HG03354 (cell line): ENCODE measurements at regions not wholly inside any gene's neighbourhood (a gene's known extent, or its start where the extent isn't known, plus 50 kb on each side); places are given as distances from the start of the nearest gene placed in this dataset.
"Not testable (repeated sequence)": the region's sequence is repeated elsewhere in the genome, so short reads cannot be mapped to it uniquely, and the experiment has no call there.

Experiments
- ATAC-seq: cut with Tn5 transposase; IDR thresholded peaks from one replicate; pipeline ENCODE4 v1.9.1; 2021; ENCODE audit warnings: mild to moderate bottlenecking; ENCODE audit not compliant: unreplicated experiment, poor library complexity, severe bottlenecking

DNA sequence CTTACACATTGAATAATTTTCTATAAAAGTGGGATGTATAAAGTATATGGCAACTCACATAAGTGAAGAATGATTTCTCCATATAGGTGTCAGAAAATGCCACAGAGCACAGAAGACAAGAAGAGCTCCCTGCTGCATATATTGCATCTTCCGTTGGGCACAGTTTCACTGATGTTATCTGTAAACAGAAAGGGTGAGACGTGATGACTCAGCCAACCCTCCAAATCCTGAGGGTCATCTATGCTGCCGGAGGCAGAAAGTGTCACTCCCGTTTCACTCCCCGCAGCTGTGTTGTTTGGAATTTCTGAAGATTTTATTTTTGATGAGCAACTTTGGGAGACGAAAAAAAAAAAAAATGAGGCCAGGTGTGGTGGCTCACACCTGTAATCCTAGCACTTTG is 644.1 kb downstream of the C6orf118 start:
- ATAC-seq, result no peak

DNA sequence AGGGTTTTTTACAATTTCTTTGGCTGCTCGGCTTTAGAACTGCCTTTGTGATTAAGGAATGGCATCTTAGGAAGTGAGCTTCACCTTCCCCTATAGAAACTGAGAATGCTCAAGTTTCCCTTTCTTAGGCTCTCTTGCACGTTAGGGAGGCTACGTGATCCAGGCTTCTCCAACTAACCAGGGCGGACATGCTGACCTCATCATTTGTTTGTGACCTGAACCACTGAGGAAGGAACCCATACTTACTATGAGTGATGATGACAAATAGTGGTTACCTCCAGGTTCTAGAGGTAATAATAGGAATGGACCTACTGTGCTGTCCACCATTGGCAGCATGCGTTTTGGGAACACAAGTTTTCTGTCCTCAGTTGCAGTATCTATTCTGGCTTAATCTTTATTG is 645.8 kb downstream of the C6orf118 start:
- no peak for ATAC-seq

DNA sequence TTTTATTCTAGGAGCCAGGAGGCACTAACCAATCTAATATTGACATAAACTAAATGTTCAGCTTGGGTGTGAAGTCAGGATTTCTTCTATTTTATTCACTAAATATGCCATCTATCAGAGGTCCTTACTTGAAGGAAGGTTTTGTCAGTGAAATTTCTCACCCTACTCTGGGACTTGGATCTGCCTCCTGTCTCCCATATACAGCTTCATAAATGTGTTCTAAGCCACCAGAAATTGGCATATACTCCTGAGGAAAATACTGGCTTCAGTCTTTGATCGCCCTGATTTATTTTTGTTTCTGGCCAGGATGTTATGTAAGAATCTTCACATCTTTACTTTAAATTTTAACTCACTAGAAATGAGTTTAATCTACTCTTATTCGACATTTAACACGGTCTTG is 647.7 kb downstream of the C6orf118 start:
- no peak for ATAC-seq

DNA sequence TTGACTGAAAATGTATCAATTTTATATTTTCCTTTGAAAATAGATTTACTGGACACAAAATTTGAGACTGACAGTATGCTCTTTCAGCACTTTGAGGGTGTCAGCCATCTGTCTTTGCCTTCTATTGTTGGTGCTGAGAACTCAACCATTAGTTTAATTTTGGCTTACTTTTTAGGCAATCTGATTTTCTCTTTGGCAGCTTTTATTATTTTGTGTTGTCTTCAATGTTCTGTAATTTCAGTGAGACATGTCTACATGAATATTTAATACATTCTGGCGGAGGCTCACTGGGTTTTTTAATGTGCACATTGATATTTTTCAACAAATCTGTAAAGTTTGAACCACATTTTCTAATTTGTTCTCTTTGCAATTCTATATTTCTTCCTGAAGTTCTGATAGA is 648.6 kb downstream of the C6orf118 start:
- no peak for ATAC-seq

DNA sequence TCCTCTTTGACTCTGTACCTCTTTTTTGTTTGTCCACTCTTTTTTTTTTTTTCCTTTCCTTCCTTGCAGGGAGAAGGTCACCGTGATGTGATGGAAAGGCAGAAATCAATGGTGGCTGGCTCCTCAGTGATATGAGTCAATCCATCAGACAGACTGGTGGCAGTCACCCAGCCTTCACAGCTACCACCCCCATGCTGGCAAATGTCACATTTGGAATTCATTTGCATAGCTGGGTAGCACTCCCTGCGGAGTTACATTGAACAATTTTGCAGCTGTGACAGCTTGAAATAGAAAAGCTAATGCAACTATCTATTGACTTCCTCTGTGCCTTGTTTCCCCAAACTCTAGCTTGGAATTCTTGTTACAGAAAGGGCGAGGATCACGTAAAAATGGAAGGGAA is 668.4 kb downstream of the C6orf118 start:
- no peak for ATAC-seq

DNA sequence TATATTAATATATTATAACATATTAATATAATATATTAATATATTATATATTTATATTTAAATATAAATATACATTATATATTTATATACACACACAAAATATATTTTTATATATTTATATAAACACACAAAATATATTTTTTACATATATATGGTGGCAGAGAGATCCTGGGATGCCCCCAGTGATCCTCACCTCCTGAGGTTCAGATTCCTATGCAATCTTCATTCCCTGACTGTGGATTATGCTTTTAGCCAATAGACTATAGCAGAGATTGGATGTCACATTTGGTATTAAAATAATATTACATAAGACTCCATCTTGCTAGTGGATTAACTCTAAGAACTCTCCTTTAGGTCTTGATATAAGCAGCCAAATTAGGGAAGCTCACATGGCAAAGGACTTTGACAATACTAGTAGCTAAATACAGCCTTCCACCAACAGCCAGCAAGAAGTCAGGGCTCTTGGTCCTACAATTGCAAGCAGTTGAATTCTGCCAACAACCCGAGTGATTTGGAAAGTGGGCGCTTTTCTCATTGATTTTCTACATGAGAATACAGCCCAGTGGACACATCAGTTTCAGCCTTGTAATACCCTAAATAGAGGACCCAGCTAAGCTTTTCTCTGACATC is 681.0 kb downstream of the C6orf118 start:
- ATAC-seq, result no peak

DNA sequence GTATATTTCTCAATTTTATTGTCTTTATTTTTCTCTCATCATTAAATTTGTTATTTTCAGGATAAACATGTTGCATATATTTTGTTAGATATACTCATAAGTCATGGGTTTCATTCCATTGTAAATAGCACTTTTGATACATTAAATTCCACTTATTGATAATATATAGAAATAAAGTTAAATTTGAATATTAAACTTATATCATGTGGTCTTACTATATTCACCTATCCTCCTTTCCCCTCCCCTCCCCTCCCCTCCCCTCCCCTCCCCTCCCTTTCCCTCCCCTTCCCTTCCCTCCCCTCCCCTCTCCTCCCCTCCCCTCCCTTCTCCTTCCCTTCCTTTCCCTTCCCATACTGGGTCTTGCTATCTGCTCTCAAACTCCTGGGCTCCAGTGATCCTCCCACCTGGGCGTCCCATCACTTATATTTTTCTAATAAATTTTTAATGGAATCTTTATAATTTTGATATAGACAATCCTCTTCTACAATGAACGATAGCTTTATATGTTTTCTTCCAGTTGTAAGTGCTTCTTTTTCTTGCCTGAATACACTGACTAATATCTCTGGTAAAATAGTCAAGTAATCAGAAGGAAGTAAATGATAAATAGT is 692.4 kb downstream of the C6orf118 start:
- ATAC-seq, result no peak

DNA sequence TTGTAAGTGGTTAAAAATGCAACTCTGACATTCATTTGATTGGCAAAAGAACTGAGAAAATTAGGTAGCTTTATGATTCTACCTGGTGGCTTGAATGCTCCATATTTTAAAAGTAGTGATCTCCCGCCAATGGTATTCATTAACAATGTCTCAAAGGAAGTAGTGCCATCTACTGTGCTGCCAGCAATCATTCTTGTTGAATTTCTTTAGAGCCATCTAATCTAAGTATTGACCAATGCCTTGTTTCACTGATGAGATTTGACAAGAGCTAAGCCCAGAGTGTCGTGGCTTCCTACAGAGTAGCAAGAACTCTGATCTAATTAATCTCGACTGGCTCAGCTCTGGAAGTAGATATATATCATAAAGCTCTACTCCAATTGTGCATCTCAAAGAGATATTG is 696.7 kb downstream of the C6orf118 start:
- ATAC-seq, result no peak

DNA sequence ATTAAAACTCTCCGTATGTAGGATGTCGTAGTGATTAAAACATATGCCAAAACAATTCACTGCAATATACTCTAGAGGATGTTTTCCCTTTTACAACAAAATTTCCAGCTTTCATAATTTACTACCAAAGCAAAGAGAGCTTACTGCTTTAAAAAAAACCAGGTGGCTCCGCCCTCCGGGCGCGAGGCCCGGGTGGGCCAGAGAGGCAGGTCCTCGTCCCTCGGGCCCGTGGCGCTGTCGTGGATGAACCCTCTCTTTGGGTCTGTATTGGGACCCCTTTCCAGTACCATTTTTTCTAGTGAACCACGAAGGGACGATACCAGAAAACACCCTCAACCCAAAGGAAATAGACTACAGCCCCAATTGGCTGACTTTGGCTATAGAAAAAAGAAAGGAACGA is 698.5 kb downstream of the C6orf118 start:
- ATAC-seq, result not testable (repeated sequence)

DNA sequence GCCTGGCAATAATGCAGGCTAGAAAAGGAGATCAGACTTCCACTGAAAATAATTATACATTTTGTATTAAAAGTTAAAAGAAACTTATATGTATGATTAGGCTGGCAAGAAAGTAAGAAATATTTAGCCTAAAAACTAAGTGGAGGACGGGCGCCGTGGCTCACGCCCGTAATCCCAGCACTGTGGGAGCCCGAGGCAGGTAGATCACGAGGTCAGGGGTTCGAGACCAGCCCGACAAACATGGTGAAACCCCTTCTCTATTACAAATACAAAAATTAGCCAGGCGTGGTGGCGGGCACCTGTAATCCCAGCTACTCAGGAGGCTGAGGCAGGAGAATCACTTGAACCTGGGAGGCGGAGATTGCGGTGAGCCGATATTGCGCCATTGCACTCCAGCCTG is 707.0 kb downstream of the C6orf118 start:
- not testable (repeated sequence) for ATAC-seq

DNA sequence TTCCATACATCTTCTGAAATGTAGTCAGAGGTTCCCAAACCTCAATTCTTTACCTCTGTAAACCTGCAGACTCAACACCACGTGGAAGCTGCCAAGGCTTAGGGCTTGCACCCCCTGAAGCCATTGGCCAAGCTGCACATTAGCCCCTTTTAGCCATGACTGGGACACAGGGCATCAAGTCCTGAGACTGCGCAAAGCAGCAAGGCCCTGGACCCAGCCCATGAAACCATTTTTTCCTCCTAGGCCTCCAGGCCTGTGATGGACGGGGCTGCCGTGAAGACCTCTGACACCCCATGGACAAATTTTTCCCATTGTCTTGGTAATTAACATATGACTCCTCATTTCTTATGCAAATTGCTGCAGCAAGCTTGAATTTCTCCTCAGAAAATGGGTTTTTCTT is 727.8 kb downstream of the C6orf118 start:
- no peak for ATAC-seq

DNA sequence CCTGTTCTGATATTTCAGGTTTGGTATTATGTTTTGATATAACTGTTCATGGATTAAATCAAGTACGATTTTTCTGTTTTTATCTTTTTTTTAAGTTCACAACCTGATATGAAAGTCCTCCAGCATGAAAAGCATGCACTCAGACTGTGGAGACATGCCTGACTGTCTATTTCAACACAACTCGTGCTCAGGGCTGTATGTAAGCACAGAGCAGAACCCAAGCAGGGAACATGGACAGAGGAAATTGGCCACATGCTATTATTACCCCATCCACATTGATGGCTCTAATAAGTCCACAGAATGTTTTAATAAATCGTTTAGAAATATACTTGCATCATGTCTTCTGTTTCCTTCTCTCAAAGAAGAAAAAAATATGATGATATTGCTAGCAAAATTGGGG is 730.4 kb downstream of the C6orf118 start:
- no peak for ATAC-seq

DNA sequence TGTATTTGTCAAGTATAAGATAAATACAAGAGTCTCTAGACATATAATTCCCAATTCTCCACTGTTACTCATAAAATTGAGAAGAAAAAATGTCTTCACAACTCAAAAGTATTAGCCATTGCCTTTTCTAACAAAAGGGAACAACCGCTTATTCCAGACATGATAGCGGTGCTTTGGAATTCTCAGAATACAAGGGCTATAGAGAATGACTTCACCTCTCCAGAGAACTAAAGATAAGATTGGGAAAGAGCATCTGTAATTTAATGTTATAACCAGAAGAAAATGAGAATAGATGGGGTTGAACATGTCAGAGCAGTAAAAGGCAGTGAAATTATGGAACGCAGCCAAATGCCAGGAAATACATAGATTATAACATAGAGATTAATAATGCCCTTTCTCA is 730.8 kb downstream of the C6orf118 start:
- no peak for ATAC-seq

DNA sequence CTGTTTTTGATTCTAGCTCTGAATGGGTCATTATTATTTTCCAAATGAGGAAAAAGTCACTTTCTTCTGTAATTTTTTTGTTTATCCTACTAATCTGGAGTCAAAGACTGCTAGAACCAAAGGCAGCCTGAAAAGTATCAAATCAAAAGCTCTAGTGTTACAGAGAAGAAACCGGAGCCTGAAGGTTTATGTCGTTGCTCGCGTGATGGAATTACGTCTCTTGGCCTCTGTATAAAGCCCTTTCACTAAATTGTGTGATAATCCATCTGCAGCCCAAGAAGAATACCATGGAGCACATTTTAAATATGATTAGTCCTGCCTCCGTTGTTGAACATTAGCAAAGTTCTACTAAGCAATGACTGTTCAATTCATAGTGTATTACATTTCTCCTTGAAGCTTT is 738.6 kb downstream of the C6orf118 start:
- no peak for ATAC-seq

DNA sequence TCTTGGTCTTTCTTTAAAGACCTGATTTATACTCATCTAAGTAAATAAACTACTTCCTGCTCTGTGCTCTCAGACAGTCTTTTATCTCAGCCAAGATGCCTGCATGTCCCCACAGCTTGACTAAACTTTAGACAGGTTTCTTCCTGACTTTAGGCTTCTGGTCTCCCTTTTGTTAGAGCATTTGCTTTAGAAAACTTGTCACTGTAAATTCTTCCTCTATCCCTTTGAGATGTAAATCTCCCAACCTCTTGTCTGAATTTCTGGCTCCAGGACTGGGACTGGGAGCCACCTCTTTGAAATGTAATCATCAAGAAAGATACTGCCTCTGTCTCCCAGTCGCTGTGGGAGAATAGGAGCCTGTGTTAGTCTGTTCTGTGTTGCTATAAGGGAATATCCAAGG is 739.9 kb downstream of the C6orf118 start:
- no peak for ATAC-seq

DNA sequence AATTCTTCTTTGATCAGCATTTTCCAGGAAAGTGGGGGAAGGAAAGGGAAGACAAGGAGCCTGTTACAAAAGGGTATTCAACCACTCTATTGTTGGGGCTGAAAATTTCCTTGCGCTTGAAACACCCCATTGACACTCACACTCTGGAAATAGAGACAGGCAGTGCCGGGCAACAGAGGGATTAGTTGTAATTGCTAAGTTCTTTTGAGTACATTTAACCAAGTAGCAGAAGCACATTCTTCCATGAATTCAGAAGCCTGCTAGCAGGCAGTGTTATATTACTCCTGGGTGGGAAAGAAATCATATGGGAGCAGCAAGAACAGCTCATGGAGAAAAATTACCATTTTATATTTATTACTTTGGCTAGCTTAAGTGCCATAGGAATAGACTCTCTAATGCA is 745.5 kb downstream of the C6orf118 start:
- ATAC-seq, result no peak

DNA sequence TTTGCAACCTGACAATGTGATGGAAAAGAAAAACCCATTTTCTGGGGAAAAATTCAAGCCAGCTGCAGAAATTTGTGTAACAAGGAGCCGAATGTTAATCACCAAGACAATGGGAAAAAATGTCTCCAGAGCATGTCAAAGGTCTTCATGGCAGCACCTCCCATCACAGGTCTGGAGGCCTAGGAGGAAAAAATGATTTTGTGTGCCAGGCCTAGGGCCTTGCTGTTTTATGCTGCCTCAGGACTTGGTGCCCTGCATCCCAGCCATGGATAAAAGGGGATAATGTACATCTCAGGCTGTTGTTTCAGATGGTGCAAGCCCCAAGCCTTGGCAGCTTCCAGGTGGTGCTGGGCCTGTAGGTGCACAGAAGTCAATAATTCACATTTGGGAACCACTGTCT is 747.7 kb downstream of the C6orf118 start:
- no peak for ATAC-seq

DNA sequence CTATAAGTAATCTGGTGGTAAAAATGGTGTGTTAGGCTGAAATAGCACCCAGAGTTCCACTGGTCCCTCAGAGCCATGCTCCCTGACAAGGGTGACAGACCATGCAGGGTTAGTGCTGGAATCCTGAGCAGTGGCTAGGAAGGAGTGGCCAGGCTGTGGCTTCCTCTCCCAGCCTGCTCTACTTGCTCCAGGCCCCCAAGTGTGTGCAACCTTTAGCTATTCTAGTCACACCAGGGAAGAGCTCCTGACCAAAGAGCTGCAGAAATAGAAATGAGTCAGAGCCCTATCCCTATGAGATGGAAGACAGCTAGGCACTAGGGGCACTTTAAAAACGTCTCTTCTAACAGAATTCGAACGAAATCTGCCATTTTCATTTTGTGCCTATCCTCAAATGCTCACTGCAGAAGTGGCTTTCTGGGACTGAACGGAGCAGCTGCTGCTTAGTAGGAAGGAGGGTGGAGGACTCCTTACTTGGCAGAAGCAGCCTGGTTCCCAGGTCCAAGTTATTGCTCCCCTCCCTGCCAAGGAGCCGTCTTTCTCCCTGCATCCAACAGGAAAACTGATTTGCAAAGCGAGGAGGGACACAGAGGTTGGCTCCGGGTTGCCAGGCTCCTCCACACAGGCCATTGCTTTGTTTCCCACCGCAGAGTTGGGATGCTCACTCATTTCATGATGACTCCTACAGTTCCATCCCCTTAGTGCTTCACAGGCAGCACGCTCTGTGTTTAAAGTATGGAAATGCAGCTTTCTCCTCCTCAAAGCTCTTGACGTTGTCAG is 754.5 kb downstream of the C6orf118 start:
- no peak for ATAC-seq

DNA sequence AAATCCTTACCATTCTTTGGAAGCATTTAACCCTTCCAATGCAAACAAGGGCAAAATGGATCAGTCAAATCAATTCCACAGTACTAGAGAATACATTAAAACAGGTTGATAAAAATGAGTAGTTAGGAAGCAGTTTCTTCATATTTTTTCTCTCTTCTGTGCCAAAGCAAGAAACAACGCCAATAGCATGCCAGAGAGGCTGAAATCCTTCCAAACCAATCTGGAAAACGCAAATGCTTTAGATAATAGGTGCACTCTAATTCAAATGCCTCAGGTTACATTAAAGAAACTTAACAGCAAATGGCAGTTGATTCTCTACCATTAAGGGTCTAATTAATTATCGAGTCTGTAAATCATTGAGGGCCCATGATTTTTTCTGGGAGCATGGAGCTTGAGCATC is 755.2 kb downstream of the C6orf118 start:
- no peak for ATAC-seq

DNA sequence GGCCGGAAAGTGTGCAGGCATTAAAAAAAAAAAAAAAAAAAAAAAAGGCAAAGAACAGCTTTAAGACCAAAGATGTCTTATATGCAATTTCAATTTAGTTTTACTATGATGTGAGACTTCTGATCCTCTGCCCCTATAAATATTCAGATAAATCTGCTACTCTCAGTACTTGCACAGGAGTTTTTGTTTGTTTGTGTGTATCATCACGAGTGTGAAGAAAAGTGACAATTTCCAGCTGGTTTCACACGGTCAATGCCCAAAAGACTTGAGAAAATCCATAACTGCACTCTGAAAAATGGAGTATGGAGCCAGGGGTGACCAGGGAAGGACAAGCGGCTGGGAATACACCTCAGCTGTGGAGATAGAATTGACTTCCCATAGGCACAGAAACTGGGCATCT is 757.7 kb downstream of the C6orf118 start:
- no peak for ATAC-seq

DNA sequence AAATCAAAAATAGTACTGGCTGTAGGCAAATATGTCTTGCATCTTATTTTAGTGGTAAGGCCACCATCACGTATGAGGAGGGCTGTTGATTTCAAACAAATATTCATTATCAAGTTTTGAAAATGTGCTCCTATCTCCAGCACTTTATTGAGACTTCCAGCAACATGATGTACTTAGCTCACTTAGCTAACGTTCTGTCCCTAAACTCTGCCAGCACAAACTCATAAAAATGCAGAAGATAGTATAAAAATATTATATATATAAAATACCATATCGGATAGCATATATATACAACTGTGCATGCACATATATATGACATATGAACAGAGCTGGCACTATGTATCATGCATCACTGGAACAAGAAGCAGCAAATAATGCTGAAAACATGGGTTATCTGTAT is 762.3 kb downstream of the C6orf118 start:
- ATAC-seq, result no peak
